ENCODE measurements at regions not wholly inside any gene's neighbourhood (a gene's known extent, or its start where the extent isn't known, plus 50 kb on each side); places are given as distances from the start of the nearest gene placed in this dataset.
A peak's percentile ranks its signal among the peaks of the same experiment; 100 is the strongest.

- no peak overlapping the region for H3K27ac Mint-ChIP-seq
- TF ChIP-seq CTCF (IDR thresholded peaks at IDR 0.05) (no peak), EZH2 (IDR thresholded peaks at IDR 0.05) (no peak), EZH2phosphoT487 (IDR thresholded peaks at IDR 0.05) (no peak)
- no peaks in the 10 kb centered on the region for H3K27me3 ChIP-seq
- no peak overlapping the region for H3K4me3 Mint-ChIP-seq
- H3K27ac ChIP-seq = no peak overlapping the region
- H3K9me3 ChIP-seq (ENCODE audit: low read depth) = no peaks in the 10 kb centered on the region
- no peak overlapping the region for H3K9ac ChIP-seq
- H3K4me1 ChIP-seq = no peaks in the 10 kb centered on the region
- no peak for DNase-seq (ENCODE audit: low spot score)
- no peak overlapping the region for H3K4me3 ChIP-seq
- H3K4me1 Mint-ChIP-seq = peaks cover 4% of the 10 kb centered on the region
- H3F3A ChIP-seq (ENCODE audit: low read depth) = no peaks in the 10 kb centered on the region
- peaks cover 8% of the 10 kb centered on the region for H3K9me3 Mint-ChIP-seq
- H3K36me3 Mint-ChIP-seq = no peaks in the 10 kb centered on the region
- H4K20me1 ChIP-seq (ENCODE audit: low read depth) = no peaks in the 10 kb centered on the region
- H3K79me2 ChIP-seq (ENCODE audit: low read depth) = no peaks in the 10 kb centered on the region
- H3K4me2 ChIP-seq = no peak overlapping the region
- H3K36me3 ChIP-seq = no peaks in the 10 kb centered on the region
- H2AFZ ChIP-seq (replicated peaks) = no peak overlapping the region
- no peaks in the 10 kb centered on the region for H3K27me3 Mint-ChIP-seq (ENCODE audit: insufficient read depth, low read depth)
Measured at GRCh38 chr4:13778367-13778766, 150.8 kb upstream of the BOD1L1 start.

GRCh38 chr4:13782231-13782630, 154.7 kb upstream of the BOD1L1 start:
- peaks cover 7% of the 10 kb centered on the region for H3K4me1 ChIP-seq

GRCh38 chr4:13783800-13784411, 156.4 kb upstream of the BOD1L1 start:
- TF ChIP-seq CTCF (IDR thresholded peaks at IDR 0.05) (no peak), EZH2phosphoT487 (IDR thresholded peaks at IDR 0.05) (no peak), EZH2 (IDR thresholded peaks at IDR 0.05) (no peak)
- Histone ChIP-seq H2AFZ (replicated peaks) (peak overlapping the region; percentile 89), H3K79me2 (ENCODE audit: low read depth) (no peaks in the 10 kb centered on the region), H4K20me1 (ENCODE audit: low read depth) (no peaks in the 10 kb centered on the region), H3K27ac (no peak overlapping the region), H3K36me3 (no peaks in the 10 kb centered on the region), H3K9ac (no peak overlapping the region), H3F3A (ENCODE audit: low read depth) (no peaks in the 10 kb centered on the region), H3K9me3 (ENCODE audit: low read depth) (no peaks in the 10 kb centered on the region), H3K4me1 (peaks cover 7% of the 10 kb centered on the region), H3K27me3 (no peaks in the 10 kb centered on the region), H3K4me3 (no peak overlapping the region), H3K4me2 (no peak overlapping the region)
- Mint-ChIP-seq H3K4me1 (peaks cover 15% of the 10 kb centered on the region), H3K27ac (no peak overlapping the region), H3K9me3 (no peaks in the 10 kb centered on the region), H3K27me3 (ENCODE audit: insufficient read depth, low read depth) (no peaks in the 10 kb centered on the region), H3K36me3 (no peaks in the 10 kb centered on the region), H3K4me3 (no peak overlapping the region)
- peak; percentile 42 for DNase-seq (ENCODE audit: low spot score)

More at GRCh38 chr4:13782231-13782630, 154.7 kb upstream of the BOD1L1 start:
- Mint-ChIP-seq H3K4me3 (no peak overlapping the region), H3K9me3 (no peaks in the 10 kb centered on the region), H3K27ac (no peak overlapping the region), H3K36me3 (no peaks in the 10 kb centered on the region), H3K27me3 (ENCODE audit: insufficient read depth, low read depth) (no peaks in the 10 kb centered on the region), H3K4me1 (peaks cover 15% of the 10 kb centered on the region)
- no peaks in the 10 kb centered on the region for H3K9me3 ChIP-seq (ENCODE audit: low read depth)
- H3K9ac ChIP-seq = no peak overlapping the region
- no peak overlapping the region for H3K4me3 ChIP-seq
- no peaks in the 10 kb centered on the region for H3K27me3 ChIP-seq
- H4K20me1 ChIP-seq (ENCODE audit: low read depth) = no peaks in the 10 kb centered on the region
- no peaks in the 10 kb centered on the region for H3K36me3 ChIP-seq
- no peak overlapping the region for H3K27ac ChIP-seq
- H3K4me2 ChIP-seq = no peak overlapping the region
- TF ChIP-seq CTCF (IDR thresholded peaks at IDR 0.05) (no peak), EZH2phosphoT487 (IDR thresholded peaks at IDR 0.05) (no peak), EZH2 (IDR thresholded peaks at IDR 0.05) (no peak)
- no peak for DNase-seq (ENCODE audit: low spot score)
- H3K79me2 ChIP-seq (ENCODE audit: low read depth) = no peaks in the 10 kb centered on the region
- H3F3A ChIP-seq (ENCODE audit: low read depth) = no peaks in the 10 kb centered on the region
- H2AFZ ChIP-seq (replicated peaks) = no peak overlapping the region
